ENCODE measurements at regions not wholly inside any gene's neighbourhood (a gene's known extent, or its start where the extent isn't known, plus 50 kb on each side); places are given as distances from the start of the nearest gene placed in this dataset.

GRCh38 chr21:38958940-38959691, 153.4 kb downstream of the ETS2 start:
- Histone ChIP-seq H3K27ac (ENCODE audit: low read depth in 1 of 3, low read length in 2 of 3) (peak overlapping the region in 2 of 3 donors; percentile 74 to 84), H3K9me3 (ENCODE audit: control insufficient read depth in 2 of 2, insufficient read depth in 1 of 2, low read depth in 1 of 2, low read length in 1 of 2) (no peaks in the 10 kb centered on the region), H3K27me3 (ENCODE audit: control insufficient read depth in 3 of 3, insufficient read depth in 3 of 3, low read length in 3 of 3) (no peaks in the 10 kb centered on the region), H3K4me3 (ENCODE audit: low read depth in 1 of 3, low read length in 3 of 3) (no peak overlapping the region), H3K36me3 (ENCODE audit: control insufficient read depth in 3 of 3, insufficient read depth in 2 of 3, low read depth in 1 of 3, low read length in 3 of 3) (no peaks in the 10 kb centered on the region), H3K4me1 (ENCODE audit: control insufficient read depth in 3 of 3, insufficient read depth in 2 of 3, low read depth in 1 of 3, low read length in 2 of 3) (peaks cover 10 to 59% (median 10%) of the 10 kb centered on the region in 3 donors)
- WGBS, 3 donors = 61 to 68% (median 62%) methylated on average over 4 of the region's 4 CpGs
- DNase-seq (peak; percentile 25 to 81), FAIRE-seq (no peak)

- FAIRE-seq (no peak), DNase-seq (peak in 1 of 2 donors; percentile 24)
- Histone ChIP-seq H3K4me1 (ENCODE audit: control insufficient read depth in 3 of 3, insufficient read depth in 2 of 3, low read depth in 1 of 3, low read length in 2 of 3) (peaks cover 10 to 59% (median 10%) of the 10 kb centered on the region in 3 donors), H3K36me3 (ENCODE audit: control insufficient read depth in 3 of 3, insufficient read depth in 2 of 3, low read depth in 1 of 3, low read length in 3 of 3) (no peaks in the 10 kb centered on the region), H3K4me3 (ENCODE audit: low read depth in 1 of 3, low read length in 3 of 3) (no peak overlapping the region), H3K27ac (ENCODE audit: low read depth in 1 of 3, low read length in 2 of 3) (peak overlapping the region in 2 of 3 donors; percentile 74 to 84), H3K27me3 (ENCODE audit: control insufficient read depth in 3 of 3, insufficient read depth in 3 of 3, low read length in 3 of 3) (no peaks in the 10 kb centered on the region), H3K9me3 (ENCODE audit: control insufficient read depth in 2 of 2, insufficient read depth in 1 of 2, low read depth in 1 of 2, low read length in 1 of 2) (no peaks in the 10 kb centered on the region)
- 22 to 62% (median 27%) methylated on average over 3 of the region's 3 CpGs for WGBS, 3 donors
These were observed 152.6 kb downstream of the ETS2 start for GRCh38 chr21:38958323-38958705.

- peaks cover 10 to 59% (median 10%) of the 10 kb centered on the region in 3 donors for H3K4me1 ChIP-seq (ENCODE audit: control insufficient read depth in 3 of 3, insufficient read depth in 2 of 3, low read depth in 1 of 3, low read length in 2 of 3)
- FAIRE-seq (no peak), DNase-seq (peak in 1 of 2 donors; percentile 26)
- H3K36me3 ChIP-seq (ENCODE audit: control insufficient read depth in 3 of 3, insufficient read depth in 2 of 3, low read depth in 1 of 3, low read length in 3 of 3) = no peaks in the 10 kb centered on the region
- no peaks in the 10 kb centered on the region for H3K27me3 ChIP-seq (ENCODE audit: control insufficient read depth in 3 of 3, insufficient read depth in 3 of 3, low read length in 3 of 3)
- 37 to 66% (median 49%) methylated on average over 6 of the region's 6 CpGs for WGBS, 3 donors
- H3K4me3 ChIP-seq (ENCODE audit: low read depth in 1 of 3, low read length in 3 of 3) = no peak overlapping the region
- H3K9me3 ChIP-seq (ENCODE audit: control insufficient read depth in 2 of 2, insufficient read depth in 1 of 2, low read depth in 1 of 2, low read length in 1 of 2) = no peaks in the 10 kb centered on the region
- H3K27ac ChIP-seq (ENCODE audit: low read depth in 1 of 3, low read length in 2 of 3) = peak overlapping the region in 2 of 3 donors; percentile 74 to 84
These were observed 152.0 kb downstream of the ETS2 start for GRCh38 chr21:38957575-38958322.

DNA sequence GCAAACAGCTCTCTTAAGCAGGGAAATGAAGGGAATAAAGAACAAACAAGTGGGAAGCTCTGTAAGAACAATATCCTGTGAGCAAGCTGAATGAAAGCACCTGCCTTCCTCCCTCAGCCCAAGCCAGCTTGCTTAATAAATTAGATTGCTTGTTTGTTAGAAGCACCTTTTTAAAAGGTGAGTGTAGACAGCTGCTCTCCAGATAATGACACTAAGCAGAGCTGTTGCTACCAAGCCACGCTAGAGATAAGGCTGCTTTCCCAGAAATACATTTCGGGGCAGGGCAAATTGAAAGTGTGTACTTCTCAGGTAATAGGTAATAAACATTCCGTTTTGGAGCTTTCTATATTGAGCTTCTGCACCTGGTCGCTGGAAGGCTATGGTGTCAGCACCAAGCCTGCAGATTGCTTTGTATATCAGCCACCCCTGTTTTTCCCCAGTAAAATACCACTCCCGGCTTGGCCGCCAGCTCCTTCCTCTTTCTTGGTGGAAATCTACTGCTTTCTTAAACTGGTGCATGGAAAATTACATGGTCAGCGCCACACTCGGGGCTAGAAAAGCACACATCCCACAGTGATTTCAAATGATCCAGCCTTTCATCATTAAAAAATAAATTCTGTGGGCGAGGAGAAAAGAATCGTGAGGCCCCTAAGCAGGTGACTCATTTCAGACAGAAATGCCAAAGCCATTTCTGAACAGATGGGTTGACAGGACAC, 151.3 kb downstream of the ETS2 start:
- 11 to 47% (median 28%) methylated on average over 10 of the region's 10 CpGs for WGBS, 3 donors
- Histone ChIP-seq H3K27ac (ENCODE audit: low read depth in 1 of 3, low read length in 2 of 3) (peak overlapping the region; percentile 33 to 84 (median 74)), H3K27me3 (ENCODE audit: control insufficient read depth in 3 of 3, insufficient read depth in 3 of 3, low read length in 3 of 3) (no peaks in the 10 kb centered on the region), H3K4me3 (ENCODE audit: low read depth in 1 of 3, low read length in 3 of 3) (no peak overlapping the region), H3K4me1 (ENCODE audit: control insufficient read depth in 3 of 3, insufficient read depth in 2 of 3, low read depth in 1 of 3, low read length in 2 of 3) (peaks cover 10 to 59% (median 10%) of the 10 kb centered on the region in 3 donors), H3K36me3 (ENCODE audit: control insufficient read depth in 3 of 3, insufficient read depth in 2 of 3, low read depth in 1 of 3, low read length in 3 of 3) (no peaks in the 10 kb centered on the region), H3K9me3 (ENCODE audit: control insufficient read depth in 2 of 2, insufficient read depth in 1 of 2, low read depth in 1 of 2, low read length in 1 of 2) (no peaks in the 10 kb centered on the region)
- FAIRE-seq = no peak
- peak; percentile 77 to 80 for DNase-seq

DNA sequence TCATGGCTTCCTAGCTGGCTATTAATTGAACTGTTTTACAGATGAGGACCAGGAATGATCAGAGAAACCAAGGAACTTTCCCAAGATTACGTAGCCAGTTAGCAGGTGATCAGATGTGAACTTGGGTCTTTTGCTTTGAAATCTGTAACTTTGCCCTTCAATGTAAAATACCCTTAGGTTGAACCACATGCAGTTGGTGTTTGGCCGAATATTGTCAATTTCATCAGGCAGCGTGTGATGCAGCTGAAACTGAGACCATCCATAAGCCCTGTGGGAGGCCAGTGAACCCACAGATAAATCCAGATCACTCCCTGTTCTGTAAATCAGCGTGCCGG, 150.8 kb downstream of the ETS2 start:
- DNase-seq = peak; percentile 17 to 72
- 12 to 57% (median 31%) methylated on average over 5 of the region's 5 CpGs for WGBS, 3 donors
- H3K36me3 ChIP-seq (ENCODE audit: control insufficient read depth in 3 of 3, insufficient read depth in 2 of 3, low read depth in 1 of 3, low read length in 3 of 3) = no peaks in the 10 kb centered on the region
- no peak overlapping the region for H3K4me3 ChIP-seq (ENCODE audit: low read depth in 1 of 3, low read length in 3 of 3)
- H3K4me1 ChIP-seq (ENCODE audit: control insufficient read depth in 3 of 3, insufficient read depth in 2 of 3, low read depth in 1 of 3, low read length in 2 of 3) = peaks cover 10 to 64% (median 14%) of the 10 kb centered on the region in 3 donors
- H3K27ac ChIP-seq (ENCODE audit: low read depth in 1 of 3, low read length in 2 of 3) = peak overlapping the region; percentile 33 to 84 (median 74)
- no peak for FAIRE-seq
- H3K27me3 ChIP-seq (ENCODE audit: control insufficient read depth in 3 of 3, insufficient read depth in 3 of 3, low read length in 3 of 3) = no peaks in the 10 kb centered on the region
- H3K9me3 ChIP-seq (ENCODE audit: control insufficient read depth in 2 of 2, insufficient read depth in 1 of 2, low read depth in 1 of 2, low read length in 1 of 2) = no peaks in the 10 kb centered on the region

DNA sequence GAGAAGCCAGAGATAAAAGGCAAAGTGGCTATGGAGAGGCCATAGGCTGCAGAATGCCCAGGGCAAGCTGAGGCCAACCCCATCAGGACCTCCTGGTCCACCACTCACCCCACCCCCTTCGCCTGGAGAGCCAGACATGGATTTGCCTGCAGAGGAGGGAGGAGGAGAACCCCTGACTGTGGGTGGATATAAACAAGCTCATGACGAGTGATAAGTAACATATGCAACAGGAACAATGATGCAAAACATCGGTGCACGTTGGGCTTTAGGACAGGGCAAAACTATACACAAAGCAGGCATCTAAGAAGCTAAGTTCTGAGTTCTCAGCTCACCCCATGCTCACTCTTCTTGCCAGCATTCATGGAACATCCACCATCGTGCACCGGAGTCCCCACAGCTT, 150.3 kb downstream of the ETS2 start:
- Histone ChIP-seq H3K27me3 (ENCODE audit: control insufficient read depth in 3 of 3, insufficient read depth in 3 of 3, low read length in 3 of 3) (no peaks in the 10 kb centered on the region), H3K4me3 (ENCODE audit: low read depth in 1 of 3, low read length in 3 of 3) (no peak overlapping the region), H3K4me1 (ENCODE audit: control insufficient read depth in 3 of 3, insufficient read depth in 2 of 3, low read depth in 1 of 3, low read length in 2 of 3) (peaks cover 10 to 69% (median 14%) of the 10 kb centered on the region in 3 donors), H3K36me3 (ENCODE audit: control insufficient read depth in 3 of 3, insufficient read depth in 2 of 3, low read depth in 1 of 3, low read length in 3 of 3) (no peaks in the 10 kb centered on the region), H3K27ac (ENCODE audit: low read depth in 1 of 3, low read length in 2 of 3) (peak overlapping the region in 2 of 3 donors; percentile 74 to 84), H3K9me3 (ENCODE audit: control insufficient read depth in 2 of 2, insufficient read depth in 1 of 2, low read depth in 1 of 2, low read length in 1 of 2) (no peaks in the 10 kb centered on the region)
- no peak for DNase-seq
- FAIRE-seq = no peak
- 20 to 54% (median 35%) methylated on average over 6 of the region's 6 CpGs for WGBS, 3 donors

- no peaks in the 10 kb centered on the region for H3K9me3 ChIP-seq (ENCODE audit: control insufficient read depth in 2 of 2, insufficient read depth in 1 of 2, low read depth in 1 of 2, low read length in 1 of 2)
- H3K27ac ChIP-seq (ENCODE audit: low read depth in 1 of 3, low read length in 2 of 3) = peak overlapping the region in 2 of 3 donors; percentile 74 to 84
- H3K27me3 ChIP-seq (ENCODE audit: control insufficient read depth in 3 of 3, insufficient read depth in 3 of 3, low read length in 3 of 3) = no peaks in the 10 kb centered on the region
- no peak overlapping the region for H3K4me3 ChIP-seq (ENCODE audit: low read depth in 1 of 3, low read length in 3 of 3)
- H3K36me3 ChIP-seq (ENCODE audit: control insufficient read depth in 3 of 3, insufficient read depth in 2 of 3, low read depth in 1 of 3, low read length in 3 of 3) = no peaks in the 10 kb centered on the region
- peak; percentile 31 to 92 for DNase-seq
- peaks cover 10 to 69% (median 14%) of the 10 kb centered on the region in 3 donors for H3K4me1 ChIP-seq (ENCODE audit: control insufficient read depth in 3 of 3, insufficient read depth in 2 of 3, low read depth in 1 of 3, low read length in 2 of 3)
- no peak for FAIRE-seq
- 32 to 68% (median 48%) methylated on average over 8 of the region's 8 CpGs for WGBS, 3 donors
These were observed 149.8 kb downstream of the ETS2 start for GRCh38 chr21:38955495-38955894.

- peaks cover 0 to 4% of the 10 kb centered on the region in 2 donors for H3K9me3 ChIP-seq (ENCODE audit: control insufficient read depth in 2 of 2, insufficient read depth in 1 of 2, low read depth in 1 of 2, low read length in 1 of 2)
- no peak overlapping the region for H3K4me3 ChIP-seq (ENCODE audit: low read depth in 1 of 3, low read length in 3 of 3)
- H3K27me3 ChIP-seq (ENCODE audit: control insufficient read depth in 3 of 3, insufficient read depth in 3 of 3, low read length in 3 of 3) = no peaks in the 10 kb centered on the region
- DNase-seq = peak; percentile 51 to 66
- H3K27ac ChIP-seq (ENCODE audit: low read depth in 1 of 3, low read length in 2 of 3) = peak overlapping the region; percentile 39 to 84 (median 43)
- WGBS, 3 donors = 19 to 50% (median 28%) methylated on average over 3 of the region's 3 CpGs
- H3K36me3 ChIP-seq (ENCODE audit: control insufficient read depth in 3 of 3, insufficient read depth in 2 of 3, low read depth in 1 of 3, low read length in 3 of 3) = no peaks in the 10 kb centered on the region
- peaks cover 10 to 63% (median 14%) of the 10 kb centered on the region in 3 donors for H3K4me1 ChIP-seq (ENCODE audit: control insufficient read depth in 3 of 3, insufficient read depth in 2 of 3, low read depth in 1 of 3, low read length in 2 of 3)
- FAIRE-seq = no peak
These were observed 148.9 kb downstream of the ETS2 start for GRCh38 chr21:38954588-38955004.

Measured in small intestine (tissue), 7 donors.